ENCODE measurements at regions not wholly inside any gene's neighbourhood (a gene's known extent, or its start where the extent isn't known, plus 50 kb on each side); places are given as distances from the start of the nearest gene placed in this dataset.

DNA sequence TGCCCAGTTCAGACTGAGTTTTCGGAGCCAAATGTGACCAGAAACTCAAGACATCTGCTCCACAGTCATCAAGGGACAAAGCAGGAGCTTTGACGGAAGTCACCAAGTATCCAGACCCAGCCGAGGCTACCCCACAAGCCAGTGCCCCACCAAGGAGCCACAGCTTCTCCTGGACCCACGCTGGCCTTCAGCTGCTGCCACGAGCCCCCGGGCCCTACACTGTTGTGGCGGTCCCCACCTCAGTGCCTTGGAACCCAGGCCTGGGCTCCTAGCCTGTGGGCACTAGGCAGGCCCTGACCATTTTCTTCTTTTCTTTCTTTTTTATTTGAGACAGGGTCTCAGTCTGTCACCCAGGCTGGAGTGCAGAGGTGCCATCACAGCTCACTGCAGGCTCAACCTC is 82.1 kb upstream of the NKX1-1 start:
- Histone ChIP-seq H3K4me1 (ENCODE audit: insufficient read depth, low read length) (no peaks in the 10 kb centered on the region), H3K9me3 (ENCODE audit: low read depth, low read length) (peaks cover 19% of the 10 kb centered on the region), H3K27me3 (ENCODE audit: insufficient read depth, low read length) (no peaks in the 10 kb centered on the region), H3K4me3 (ENCODE audit: low read length) (no peak overlapping the region)

DNA sequence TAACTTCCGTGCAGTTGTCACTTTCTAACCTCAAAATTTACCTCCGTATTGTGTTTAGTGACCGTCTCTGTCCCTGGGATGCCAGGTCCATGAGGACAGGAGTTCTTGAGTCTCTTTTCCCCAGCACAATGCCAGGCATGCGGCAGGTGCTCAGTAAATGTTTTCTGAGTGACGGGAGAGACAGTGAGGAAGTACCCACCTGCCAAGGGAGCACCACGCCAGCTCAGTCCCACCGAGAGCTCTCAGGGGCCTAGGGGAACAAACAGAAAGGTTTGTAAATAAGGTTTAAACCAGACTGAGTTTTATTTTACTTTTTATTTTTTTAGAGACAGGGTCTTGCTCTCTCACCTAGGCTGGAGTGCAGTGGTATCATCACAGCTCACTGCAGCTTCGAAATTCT is 81.5 kb upstream of the NKX1-1 start:
- no peaks in the 10 kb centered on the region for H3K4me1 ChIP-seq (ENCODE audit: insufficient read depth, low read length)
- no peak overlapping the region for H3K4me3 ChIP-seq (ENCODE audit: low read length)
- no peaks in the 10 kb centered on the region for H3K27me3 ChIP-seq (ENCODE audit: insufficient read depth, low read length)
- H3K9me3 ChIP-seq (ENCODE audit: low read depth, low read length), result peaks cover 19% of the 10 kb centered on the region

DNA sequence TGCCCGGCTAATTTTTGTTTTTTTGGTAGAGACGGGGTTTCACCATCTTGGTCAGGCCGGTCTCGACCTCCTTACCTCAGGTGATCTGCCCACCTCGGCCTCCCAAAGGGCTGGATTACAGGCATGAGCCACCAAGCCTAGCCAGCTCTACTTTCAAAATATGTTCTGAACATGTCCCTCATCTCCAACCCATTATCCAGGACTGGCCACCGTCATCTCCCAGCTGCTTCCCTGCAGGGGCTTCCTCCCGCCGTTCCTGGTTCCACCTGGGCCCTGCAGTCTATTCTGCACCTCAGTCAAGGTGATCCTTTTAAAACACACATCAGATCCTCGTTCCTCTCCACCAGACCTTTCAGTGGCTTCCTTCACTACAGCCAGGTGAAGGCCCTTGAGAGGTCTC is 80.9 kb upstream of the NKX1-1 start:
- Histone ChIP-seq H3K4me3 (ENCODE audit: low read length) (no peak overlapping the region), H3K9me3 (ENCODE audit: low read depth, low read length) (peaks cover 19% of the 10 kb centered on the region), H3K4me1 (ENCODE audit: insufficient read depth, low read length) (no peaks in the 10 kb centered on the region), H3K27me3 (ENCODE audit: insufficient read depth, low read length) (no peaks in the 10 kb centered on the region)

DNA sequence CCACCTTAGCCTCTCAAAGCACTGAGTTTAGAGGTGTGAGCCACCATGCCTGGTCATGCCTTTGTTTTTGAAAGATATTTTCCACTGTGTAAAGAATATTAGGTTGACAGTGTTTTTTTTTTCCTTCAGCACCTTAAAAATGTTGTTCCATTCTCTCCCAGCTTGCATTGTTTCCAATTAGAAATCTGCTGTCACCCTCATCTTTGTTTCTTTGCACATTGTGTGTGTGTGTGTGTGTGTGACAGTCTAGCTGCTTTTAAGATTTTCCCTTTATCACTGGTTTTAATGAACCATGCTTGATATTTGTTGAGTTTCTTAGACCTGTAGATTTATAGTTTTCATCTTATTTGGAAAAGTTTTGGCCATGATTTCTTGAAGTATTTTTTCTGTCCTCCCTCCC is 79.0 kb upstream of the NKX1-1 start:
- Histone ChIP-seq H3K4me3 (ENCODE audit: low read length) (no peak overlapping the region), H3K4me1 (ENCODE audit: insufficient read depth, low read length) (no peaks in the 10 kb centered on the region), H3K9me3 (ENCODE audit: low read depth, low read length) (peaks cover 19% of the 10 kb centered on the region), H3K27me3 (ENCODE audit: insufficient read depth, low read length) (no peaks in the 10 kb centered on the region)

DNA sequence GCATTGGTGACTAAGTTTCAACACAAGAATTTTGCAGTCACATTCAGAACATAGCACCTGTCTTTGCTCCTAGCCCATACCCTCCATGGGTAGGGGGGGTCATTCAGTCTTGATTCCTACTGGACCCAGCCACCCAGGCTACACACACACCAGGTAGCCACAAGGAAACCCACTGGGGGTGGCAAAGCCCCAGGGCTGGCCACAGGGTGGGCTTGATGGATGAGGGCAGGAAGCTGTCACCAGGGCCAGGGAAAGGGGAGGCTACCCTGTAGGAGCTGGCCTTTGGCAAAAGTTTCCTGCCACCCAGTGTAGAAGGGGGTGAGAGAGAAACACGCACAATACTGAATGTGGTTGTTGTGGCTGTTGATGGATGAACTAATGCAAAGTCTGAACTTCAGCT is 74.5 kb upstream of the NKX1-1 start:
- no peak overlapping the region for H3K4me3 ChIP-seq (ENCODE audit: low read length)

DNA sequence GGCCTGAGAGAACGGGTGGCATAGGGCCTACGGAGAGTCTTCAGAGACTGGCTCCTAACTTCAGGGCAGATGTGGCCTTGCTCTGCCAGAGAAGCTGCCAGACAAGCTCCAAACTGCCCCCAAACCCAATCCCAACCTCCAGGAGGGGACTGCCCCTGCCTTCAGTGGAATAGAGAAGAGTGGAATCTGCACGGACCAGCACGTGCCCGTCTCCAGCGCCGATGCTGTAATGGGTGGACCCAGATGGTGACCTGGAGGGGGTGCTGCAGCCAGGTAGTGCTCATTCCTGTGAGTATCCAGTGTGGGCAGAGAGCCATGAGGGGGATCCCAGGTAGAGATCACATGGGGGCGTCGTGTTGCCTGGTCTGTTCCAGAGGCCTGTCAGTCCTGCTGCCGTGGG is 73.2 kb upstream of the NKX1-1 start:
- peaks cover 2% of the 10 kb centered on the region for H3K9me3 ChIP-seq (ENCODE audit: low read depth, low read length)
- no peaks in the 10 kb centered on the region for H3K4me1 ChIP-seq (ENCODE audit: insufficient read depth, low read length)
- H3K4me3 ChIP-seq (ENCODE audit: low read length), result no peak overlapping the region
- no peaks in the 10 kb centered on the region for H3K27me3 ChIP-seq (ENCODE audit: insufficient read depth, low read length)

More for the DNA sequence above, 74.5 kb upstream of the NKX1-1 start:
- no peaks in the 10 kb centered on the region for H3K27me3 ChIP-seq (ENCODE audit: insufficient read depth, low read length)
- peaks cover 15% of the 10 kb centered on the region for H3K9me3 ChIP-seq (ENCODE audit: low read depth, low read length)
- H3K4me1 ChIP-seq (ENCODE audit: insufficient read depth, low read length), result no peaks in the 10 kb centered on the region

DNA sequence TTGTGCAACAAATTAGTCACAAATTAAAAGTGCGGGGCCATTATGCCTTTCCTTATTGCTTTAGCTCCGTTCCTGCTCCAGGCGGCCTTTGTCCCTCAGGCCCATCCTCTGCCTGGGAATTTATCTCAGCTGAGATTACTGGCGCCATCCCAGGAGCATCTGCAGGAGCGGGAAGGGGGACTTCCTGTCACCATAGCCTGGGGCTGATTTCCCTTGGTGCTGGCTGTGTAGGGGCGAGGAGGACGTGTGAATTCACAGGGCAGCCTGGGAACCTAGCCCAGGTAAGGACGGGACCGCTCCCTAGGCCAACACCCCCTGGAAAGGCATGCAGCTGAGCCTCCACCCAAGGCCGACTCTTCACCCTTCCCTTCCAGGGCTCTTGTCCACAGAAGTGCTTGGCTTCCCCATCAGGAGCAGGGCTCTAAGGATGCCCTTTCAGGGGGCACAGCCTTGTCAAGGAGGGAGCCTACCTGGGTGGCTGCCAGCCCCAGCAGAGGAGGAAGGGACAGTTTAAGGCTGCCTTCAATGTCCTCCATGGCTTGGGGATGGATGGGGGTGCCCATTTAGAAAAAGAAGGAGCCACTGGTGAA is 72.6 kb upstream of the NKX1-1 start:
- no peaks in the 10 kb centered on the region for H3K4me1 ChIP-seq (ENCODE audit: insufficient read depth, low read length)
- no peaks in the 10 kb centered on the region for H3K27me3 ChIP-seq (ENCODE audit: insufficient read depth, low read length)
- H3K9me3 ChIP-seq (ENCODE audit: low read depth, low read length), result no peaks in the 10 kb centered on the region
- H3K4me3 ChIP-seq (ENCODE audit: low read length), result no peak overlapping the region

DNA sequence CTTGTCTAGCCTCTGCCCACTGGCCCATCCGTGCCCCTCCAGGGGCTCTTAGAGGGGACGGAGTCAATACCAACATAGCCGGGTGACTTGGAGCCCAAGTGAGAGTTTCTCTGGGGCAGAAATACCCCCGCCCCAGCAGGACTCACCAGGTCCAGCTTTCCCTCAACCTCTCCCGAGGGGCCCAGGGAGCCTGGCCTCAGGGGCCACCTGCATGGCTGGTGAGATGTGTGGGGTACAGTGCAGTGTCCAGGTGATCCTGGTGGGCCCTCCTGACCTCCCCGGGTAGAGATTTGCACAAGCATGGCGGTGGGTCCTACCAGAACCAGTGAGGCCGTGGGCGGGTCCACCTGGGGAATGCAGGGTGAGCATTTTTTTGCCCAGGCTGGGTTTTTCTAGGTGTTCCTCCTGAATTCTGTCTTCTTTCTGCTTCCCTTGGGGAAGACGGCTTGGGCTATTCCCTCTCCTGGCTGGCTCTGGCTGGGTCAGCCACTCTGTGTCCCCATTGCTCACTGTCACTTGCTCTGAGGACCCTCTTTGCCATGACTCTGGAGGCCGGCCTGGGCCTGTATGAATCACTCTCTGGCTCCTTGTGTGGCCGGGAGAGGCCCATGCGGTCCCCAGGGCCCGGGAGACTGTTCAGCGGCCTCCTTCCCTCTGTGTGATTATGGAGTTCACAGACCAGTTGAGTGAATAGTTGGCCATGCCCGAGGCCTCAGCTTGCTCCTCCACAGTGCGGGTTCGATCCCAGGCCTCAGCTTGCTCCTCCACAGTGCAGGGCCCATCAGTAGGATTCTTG is 71.0 kb upstream of the NKX1-1 start:
- Histone ChIP-seq H3K27me3 (ENCODE audit: insufficient read depth, low read length) (peaks cover 2% of the 10 kb centered on the region), H3K4me1 (ENCODE audit: insufficient read depth, low read length) (no peaks in the 10 kb centered on the region), H3K4me3 (ENCODE audit: low read length) (no peak overlapping the region), H3K9me3 (ENCODE audit: low read depth, low read length) (no peaks in the 10 kb centered on the region)

DNA sequence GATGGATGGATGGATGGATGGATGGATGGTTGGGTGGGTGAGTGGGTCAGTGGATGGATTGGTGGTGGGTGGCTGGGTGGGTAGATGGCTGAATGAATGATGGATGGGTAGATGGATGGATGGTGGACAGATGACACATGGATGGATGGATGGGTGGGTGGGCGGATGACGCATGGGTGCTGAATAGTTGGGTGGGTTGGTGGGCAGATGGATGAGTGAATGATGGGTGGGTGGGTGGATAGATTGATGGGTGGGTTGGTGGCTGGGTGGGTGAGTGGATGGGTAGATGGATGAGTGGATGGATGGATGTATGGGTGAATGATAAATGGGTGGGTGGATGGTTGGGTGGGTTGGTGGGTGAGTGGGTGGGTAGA is 69.9 kb upstream of the NKX1-1 start:
- no peak overlapping the region for H3K4me3 ChIP-seq (ENCODE audit: low read length)
- no peaks in the 10 kb centered on the region for H3K9me3 ChIP-seq (ENCODE audit: low read depth, low read length)
- peaks cover 2% of the 10 kb centered on the region for H3K27me3 ChIP-seq (ENCODE audit: insufficient read depth, low read length)
- H3K4me1 ChIP-seq (ENCODE audit: insufficient read depth, low read length), result no peaks in the 10 kb centered on the region

DNA sequence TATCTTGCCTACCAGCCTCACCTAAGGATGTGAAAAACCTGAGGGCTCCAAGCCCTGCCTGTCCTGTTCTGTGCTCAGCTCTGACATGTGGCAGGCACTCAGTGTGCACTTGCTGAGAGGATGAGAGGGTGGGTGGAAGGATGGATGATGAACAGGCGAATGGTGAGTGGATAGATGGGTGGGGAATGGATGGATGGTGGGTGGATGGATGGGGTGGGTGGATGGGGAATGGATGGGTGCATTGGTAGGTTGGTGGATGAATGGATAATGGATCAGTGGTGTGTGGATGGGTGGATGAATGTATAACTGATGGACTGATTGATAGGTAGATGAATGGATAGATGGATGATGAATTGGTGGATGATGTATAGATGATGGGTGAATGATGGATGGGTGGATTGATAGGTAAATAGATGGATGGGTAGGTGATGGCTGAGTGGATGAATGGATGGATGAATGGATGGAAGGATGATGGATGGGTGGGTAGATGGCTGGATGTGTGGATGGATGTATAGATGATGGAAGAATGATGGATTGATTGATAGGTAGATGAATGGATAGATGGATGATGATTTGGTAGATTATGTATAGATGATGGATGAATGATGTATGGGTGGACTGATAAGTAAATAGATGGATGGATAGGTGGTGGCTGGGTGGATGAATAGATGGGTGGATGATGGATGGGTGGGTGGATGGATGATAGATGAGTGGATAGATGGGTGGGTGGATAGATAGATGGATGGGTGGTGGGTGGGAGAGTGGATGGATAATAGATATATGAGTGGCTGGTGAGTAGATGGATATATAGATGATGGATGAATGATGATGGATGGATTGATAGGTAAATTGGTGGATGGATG is 69.3 kb upstream of the NKX1-1 start:
- Histone ChIP-seq H3K9me3 (ENCODE audit: low read depth, low read length) (no peaks in the 10 kb centered on the region), H3K4me1 (ENCODE audit: insufficient read depth, low read length) (no peaks in the 10 kb centered on the region), H3K27me3 (ENCODE audit: insufficient read depth, low read length) (peaks cover 2% of the 10 kb centered on the region), H3K4me3 (ENCODE audit: low read length) (no peak overlapping the region)

DNA sequence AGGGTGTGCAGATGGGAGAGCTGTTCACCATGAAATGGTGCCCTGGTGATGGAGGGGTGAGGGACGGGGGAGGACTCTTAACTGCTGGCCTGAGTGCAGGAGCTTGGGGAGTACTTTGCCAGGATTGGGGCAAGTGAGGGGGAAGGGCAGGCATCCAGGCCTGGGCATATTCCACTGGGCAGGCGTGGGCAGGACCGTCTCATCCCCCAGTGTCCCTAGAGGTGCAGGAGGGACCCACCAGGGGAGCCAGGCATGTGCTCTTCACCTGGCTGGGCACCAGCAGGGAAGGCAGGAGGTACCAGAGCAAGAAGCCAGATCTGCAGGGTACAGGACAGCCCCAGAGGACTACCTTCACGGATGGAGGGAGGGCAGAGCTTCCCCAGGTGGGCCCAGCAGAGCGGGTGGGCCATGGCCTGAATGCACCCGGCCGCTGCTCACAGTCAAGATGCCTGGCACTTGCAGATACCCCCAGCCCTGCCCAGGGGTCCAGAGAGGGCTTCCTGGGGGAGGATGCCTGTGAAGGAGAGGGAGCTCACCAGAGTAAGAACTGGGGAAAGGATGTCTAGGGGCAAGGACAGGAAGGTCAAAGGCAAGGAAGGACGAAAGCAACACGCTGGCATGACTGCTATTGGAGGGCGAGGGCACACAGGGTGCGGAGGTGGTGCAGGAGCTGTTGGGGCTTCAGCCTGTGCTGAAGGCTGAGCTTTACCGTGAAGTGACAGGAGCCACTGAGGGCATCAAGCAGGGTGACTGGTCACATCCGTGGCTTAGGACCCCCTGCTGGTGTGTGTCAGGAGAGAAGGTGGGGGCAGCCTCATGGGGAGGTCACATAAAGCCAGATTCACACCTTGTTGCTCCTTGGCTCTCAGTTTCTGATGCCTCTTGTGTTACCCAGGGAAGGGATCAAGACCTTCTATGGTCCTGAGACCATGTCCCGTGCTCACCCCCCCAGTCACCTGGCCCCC is 68.2 kb upstream of the NKX1-1 start:
- H3K27me3 ChIP-seq (ENCODE audit: insufficient read depth, low read length), result peaks cover 2% of the 10 kb centered on the region
- no peak overlapping the region for H3K4me3 ChIP-seq (ENCODE audit: low read length)
- no peaks in the 10 kb centered on the region for H3K9me3 ChIP-seq (ENCODE audit: low read depth, low read length)
- no peaks in the 10 kb centered on the region for H3K4me1 ChIP-seq (ENCODE audit: insufficient read depth, low read length)

DNA sequence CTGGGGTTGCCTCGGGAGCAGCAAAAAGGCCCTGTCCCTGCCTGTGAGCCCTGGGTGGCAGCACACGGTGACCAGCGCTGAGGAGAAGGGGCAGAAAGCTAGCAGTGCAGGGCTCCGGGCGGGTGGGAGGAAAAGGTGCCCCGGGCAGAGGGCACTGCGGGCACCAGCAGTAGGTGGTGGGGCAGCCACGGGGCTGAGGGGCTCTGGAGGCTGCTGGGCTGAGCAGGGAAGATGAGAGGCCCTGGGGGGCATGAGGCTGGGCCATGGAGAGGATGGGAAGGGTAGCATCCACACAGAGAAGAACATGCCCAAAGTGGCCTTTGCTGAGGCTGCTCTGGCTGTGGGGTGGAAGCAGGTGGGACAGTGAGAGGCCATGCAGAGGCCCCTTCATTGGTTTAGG is 67.5 kb upstream of the NKX1-1 start:
- H3K4me1 ChIP-seq (ENCODE audit: insufficient read depth, low read length), result no peaks in the 10 kb centered on the region
- peaks cover 2% of the 10 kb centered on the region for H3K27me3 ChIP-seq (ENCODE audit: insufficient read depth, low read length)
- H3K4me3 ChIP-seq (ENCODE audit: low read length), result no peak overlapping the region
- no peaks in the 10 kb centered on the region for H3K9me3 ChIP-seq (ENCODE audit: low read depth, low read length)

DNA sequence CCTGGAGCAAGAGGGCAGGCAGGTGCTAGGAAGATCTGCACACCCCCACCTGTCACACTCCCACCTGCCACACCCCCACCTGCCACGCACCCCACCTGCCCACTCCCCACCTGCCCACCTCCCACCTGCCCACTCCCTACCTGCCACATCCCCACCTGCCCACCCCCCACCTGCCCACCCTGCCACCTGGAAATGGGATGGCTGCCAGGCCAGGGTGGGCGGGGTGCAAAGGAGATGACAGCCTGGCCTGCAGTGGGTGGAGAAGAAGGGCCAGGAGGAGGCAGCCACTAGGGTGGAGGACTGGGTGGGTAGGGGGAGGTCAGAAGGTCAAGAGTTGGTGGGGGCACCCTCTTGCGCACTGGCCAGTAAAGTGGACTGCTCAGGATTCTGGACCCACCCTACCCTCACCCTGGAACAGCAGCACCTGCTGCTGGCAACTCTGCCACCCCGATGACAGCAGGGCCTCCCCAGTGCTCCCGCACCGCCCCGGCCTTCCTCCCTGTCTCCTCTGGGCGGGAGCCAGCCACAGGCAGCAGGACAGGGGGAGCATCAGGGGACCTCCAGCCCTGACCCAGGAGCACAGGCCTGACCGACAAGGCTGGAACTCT is 66.8 kb upstream of the NKX1-1 start:
- peaks cover 2% of the 10 kb centered on the region for H3K27me3 ChIP-seq (ENCODE audit: insufficient read depth, low read length)
- H3K9me3 ChIP-seq (ENCODE audit: low read depth, low read length), result no peaks in the 10 kb centered on the region
- no peaks in the 10 kb centered on the region for H3K4me1 ChIP-seq (ENCODE audit: insufficient read depth, low read length)
- H3K4me3 ChIP-seq (ENCODE audit: low read length), result no peak overlapping the region

DNA sequence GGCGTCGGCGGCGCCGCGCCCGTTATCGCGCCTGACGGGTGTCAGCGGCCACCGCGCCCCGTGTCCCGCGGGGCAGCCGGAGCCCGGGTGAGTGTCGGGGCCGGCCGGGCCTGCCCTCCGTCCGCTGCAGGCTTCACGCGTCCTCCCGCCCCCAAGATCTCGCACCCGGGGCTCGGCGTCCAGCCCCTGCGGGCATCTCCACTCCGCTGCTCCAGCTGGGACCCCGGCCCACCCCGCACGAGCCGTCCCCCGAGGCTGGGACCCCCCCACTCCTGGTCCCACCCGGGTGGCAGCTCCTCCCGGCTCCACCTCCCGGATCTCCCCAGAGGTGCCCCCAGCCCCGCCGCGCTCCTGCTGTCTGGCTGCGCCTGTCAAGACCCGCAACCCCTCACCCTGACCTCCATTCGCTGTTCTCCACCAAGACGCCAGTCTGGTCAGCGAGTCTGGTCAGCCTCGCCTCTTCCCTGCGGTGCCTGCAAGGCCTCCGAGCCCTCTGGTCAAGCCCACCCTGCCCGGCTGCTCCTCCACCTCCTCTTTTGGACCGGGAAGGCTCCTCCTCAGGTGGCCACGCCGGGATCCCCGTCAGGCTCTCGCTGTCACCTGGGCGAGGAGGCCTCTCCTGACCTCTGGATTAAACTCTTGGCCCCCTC is 66.0 kb upstream of the NKX1-1 start:
- no peaks in the 10 kb centered on the region for H3K9me3 ChIP-seq (ENCODE audit: low read depth, low read length)
- no peak overlapping the region for H3K4me3 ChIP-seq (ENCODE audit: low read length)
- H3K27me3 ChIP-seq (ENCODE audit: insufficient read depth, low read length), result peaks cover 2% of the 10 kb centered on the region
- H3K4me1 ChIP-seq (ENCODE audit: insufficient read depth, low read length), result no peaks in the 10 kb centered on the region
